A549 (cell line): ENCODE measurements at regions not wholly inside any gene's neighbourhood (a gene's known extent, or its start where the extent isn't known, plus 50 kb on each side); places are given as distances from the start of the nearest gene placed in this dataset.

Source experiments
- ATAC-seq, 2 experiments: fragments of 200-7000 bp in 1 of 2; fragments of >200 bp in 1 of 2; cut with Nextera tagmentation in 1 of 2; cut with Tn5 transposase in 1 of 2; 3 replicates each; pipeline versions ENCODE4 v1.8.0 to v1.9.1; 2018 to 2020; ENCODE audit warnings: mild to moderate bottlenecking in 1 of 2, moderate library complexity in 1 of 2
- CTCF ChIA-PET: fragments of 300-600 bp; sonication (Branson Sonifier 250); formaldehyde crosslinking; extraction: SDS; loops from one replicate; lab custom pipeline; 2021; ENCODE audit warnings: antibody characterized with exemption, inconsistent platforms; lab: Yijun Ruan, JAX
- POLR2A ChIA-PET: fragments of 350-600 bp; formaldehyde crosslinking; extraction: SDS; loops from one replicate; lab custom pipeline; 2021; ENCODE audit warnings: antibody characterized with exemption, inconsistent platforms; lab: Yijun Ruan, JAX
- DNase-seq, 2 experiments: peaks; one replicate each; pipeline versions ENCODE4 v3.0.0 to v3.0.0-alpha.2; 2011 to 2016; ENCODE audit warnings: low read depth in 1 of 2, low spot score in 1 of 2
- FAIRE-seq: peaks from 2 replicates; lab custom pipeline; 2011; peaks lifted over from hg19 to GRCh38; lab: Jason Lieb, UNC
- H3K27ac ChIP-seq, 2 experiments: fragments of >200 bp; sonication (Bioruptor Twin); formaldehyde crosslinking; 3 replicates each; pipeline ENCODE4 v1.5.1; 2016 to 2017
- H3K4me1 ChIP-seq: fragments of >200 bp; sonication (Bioruptor Twin); formaldehyde crosslinking; 3 replicates; pipeline ENCODE4 v1.6.1; 2016
- H3K4me2 ChIP-seq: fragments of >200 bp; sonication (Bioruptor Twin); formaldehyde crosslinking; 3 replicates; pipeline ENCODE4 v1.6.1; 2016
- H3K4me3 ChIP-seq: fragments of >200 bp; sonication (Bioruptor Twin); formaldehyde crosslinking; 3 replicates; pipeline ENCODE4 v1.5.1; 2016
- H3K9me3 ChIP-seq: fragments of >200 bp; sonication (Bioruptor Twin); formaldehyde crosslinking; 3 replicates; pipeline ENCODE4 v1.6.1; 2016
- CBX8 ChIP-seq: fragments of 200-600 bp; sonication (generic); IDR thresholded peaks from 2 replicates; pipeline ENCODE4 v1.6.1; 2016
- EHMT2 ChIP-seq: fragments of 200-600 bp; sonication (generic); IDR thresholded peaks from 2 replicates; pipeline ENCODE4 v1.6.1; 2016; ENCODE audit warnings: antibody characterized with exemption, low read depth, mild to moderate bottlenecking, moderate library complexity
- ESRRA ChIP-seq: fragments of 150-350 bp; IDR thresholded peaks from 2 replicates; pipeline ENCODE4 v1.6.1; 2014; ENCODE audit warnings: mild to moderate bottlenecking, low read length, borderline replicate concordance
- FOSB ChIP-seq: fragments of 250-450 bp; sonication (Bioruptor Pico); IDR thresholded peaks from 2 replicates; pipeline ENCODE4 v1.5.0; 2020; ENCODE audit warnings: mild to moderate bottlenecking, moderate library complexity
- HES2 ChIP-seq: fragments of >200 bp; sonication (Bioruptor Twin); formaldehyde crosslinking; IDR thresholded peaks from 2 replicates; pipeline ENCODE4 v1.6.1; 2016
- HOXB5 ChIP-seq: fragments of 250-450 bp; sonication (Bioruptor Pico); IDR thresholded peaks from 2 replicates; pipeline ENCODE4 v1.5.0; 2020; ENCODE audit warnings: mild to moderate bottlenecking, moderate library complexity
- MAFK ChIP-seq: fragments of 450-650 bp; IDR thresholded peaks from 2 replicates; pipeline ENCODE4 v1.6.1; 2014; ENCODE audit not compliant: partially characterized antibody
- MAZ ChIP-seq: fragments of 150-350 bp; IDR thresholded peaks from 2 replicates; pipeline ENCODE4 v1.6.1; 2014; ENCODE audit warnings: antibody characterized with exemption, low read depth, low read length, borderline replicate concordance
- NFE2L2 ChIP-seq: fragments of 150-350 bp; conservative IDR thresholded peaks from 2 replicates; pipeline ENCODE4 v1.6.1; 2014; ENCODE audit warnings: low read length
- POLR2AphosphoS2 ChIP-seq: conservative IDR thresholded peaks from 2 replicates; pipeline ENCODE4 v1.6.1; 2012; ENCODE audit warnings: low read length, improper control_type of control experiment, inconsistent platforms
- RAD21 ChIP-seq, 2 experiments: fragments of >200 bp in 1 of 2; sonication (Bioruptor Twin) in 1 of 2; formaldehyde crosslinking in 1 of 2; IDR thresholded peaks in 1 of 2; conservative IDR thresholded peaks in 1 of 2; 2 replicates in 1 of 2; 3 replicates in 1 of 2; pipeline ENCODE4 v1.6.1; 2012 to 2018; ENCODE audit warnings: inconsistent platforms in 1 of 2
- REST ChIP-seq: fragments of 200-600 bp; sonication (generic); IDR thresholded peaks from 2 replicates; pipeline ENCODE4 v1.6.1; 2016; ENCODE audit warnings: antibody characterized with exemption, mild to moderate bottlenecking, moderate library complexity
- RFX5 ChIP-seq: fragments of 450-650 bp; IDR thresholded peaks from 2 replicates; pipeline ENCODE4 v1.7.1; 2014; ENCODE audit warnings: antibody characterized with exemption, mild to moderate bottlenecking, moderate library complexity
- SREBF2 ChIP-seq: fragments of 450-650 bp; IDR thresholded peaks from 2 replicates; pipeline ENCODE4 v1.6.1; 2014; ENCODE audit warnings: mild to moderate bottlenecking, moderate library complexity
- TP53 ChIP-seq: fragments of 250-450 bp; sonication (Bioruptor Pico); IDR thresholded peaks from 2 replicates; pipeline ENCODE4 v1.5.0; 2021; ENCODE audit warnings: mild to moderate bottlenecking, moderate library complexity
- ZFP36 ChIP-seq: fragments of 450-650 bp; IDR thresholded peaks from 2 replicates; pipeline ENCODE4 v1.6.1; 2014; ENCODE audit warnings: borderline replicate concordance; ENCODE audit not compliant: partially characterized antibody
- WGBS: methylation state at CpG from one replicate; pipeline ENCODE4 v1.1.6; 2017; ENCODE audit errors: missing lambda C conversion rate; 5-methylcytosine and 5-hydroxymethylcytosine counted together
- TF ChIP-seq, protein P1 (sequence below): IDR thresholded peaks from 2 replicates; pipeline ENCODE4 v1.6.1; 2012
- TF ChIP-seq, protein P2 (sequence below): fragments of 450-650 bp; IDR thresholded peaks from 2 replicates; pipeline ENCODE4 v1.6.1; 2014; ENCODE audit warnings: antibody characterized with exemption
- TF ChIP-seq, protein P3 (sequence below): fragments of 250-450 bp; sonication (Bioruptor Pico); IDR thresholded peaks from 2 replicates; pipeline ENCODE4 v1.5.0; 2021; ENCODE audit warnings: mild to moderate bottlenecking, moderate library complexity, borderline replicate concordance

DNA sequence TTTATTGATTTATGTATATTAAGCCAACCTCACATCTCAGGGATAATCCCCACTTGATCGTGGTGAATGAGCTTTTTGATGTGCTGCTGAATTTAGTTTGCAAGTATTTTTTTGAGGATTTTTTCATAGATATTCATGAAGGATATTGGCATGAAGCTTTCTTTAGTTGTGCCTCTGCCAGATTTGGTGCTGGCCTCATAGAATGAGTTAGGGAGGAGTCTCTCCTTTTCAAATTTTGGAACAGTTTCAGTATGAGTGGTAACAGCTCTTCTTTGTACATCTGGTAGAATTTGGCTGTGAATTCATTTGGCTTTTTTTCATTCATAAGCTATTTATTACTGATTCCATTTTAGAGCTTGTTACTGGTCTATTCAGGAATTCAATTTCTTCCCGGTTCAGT is 197.2 kb upstream of the NDST4 start (continued):
- TF ChIP-seq, protein P1, sequence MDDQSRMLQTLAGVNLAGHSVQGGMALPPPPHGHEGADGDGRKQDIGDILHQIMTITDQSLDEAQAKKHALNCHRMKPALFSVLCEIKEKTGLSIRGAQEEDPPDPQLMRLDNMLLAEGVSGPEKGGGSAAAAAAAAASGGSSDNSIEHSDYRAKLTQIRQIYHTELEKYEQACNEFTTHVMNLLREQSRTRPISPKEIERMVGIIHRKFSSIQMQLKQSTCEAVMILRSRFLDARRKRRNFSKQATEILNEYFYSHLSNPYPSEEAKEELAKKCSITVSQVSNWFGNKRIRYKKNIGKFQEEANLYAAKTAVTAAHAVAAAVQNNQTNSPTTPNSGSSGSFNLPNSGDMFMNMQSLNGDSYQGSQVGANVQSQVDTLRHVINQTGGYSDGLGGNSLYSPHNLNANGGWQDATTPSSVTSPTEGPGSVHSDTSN, result no peak
- no peak for TF ChIP-seq SREBF2
- no peak for TF ChIP-seq POLR2AphosphoS2

- ChIA-PET CTCF (no interaction called here), POLR2A (no interaction called here)
- 6% methylated on average over 1 of the region's 1 CpG for WGBS
- Histone ChIP-seq H3K4me2 (no peak overlapping the region), H3K4me3 (no peak overlapping the region), H3K4me1 (no peaks in the 10 kb centered on the region), H3K9me3 (no peaks in the 10 kb centered on the region), H3K27ac (no peak overlapping the region)
- ATAC-seq, result no peak
- DNase-seq, result no peak
- TF ChIP-seq RAD21 (conservative IDR thresholded peaks at IDR 0.05 in 1 of 2, IDR thresholded peaks at IDR 0.05 in 1 of 2), result no peak
- TF ChIP-seq MAFK, result peak; percentile 6
- no peak for FAIRE-seq
Measured at GRCh38 chr4:115294717-115295116, 181.3 kb upstream of the NDST4 start.

DNA sequence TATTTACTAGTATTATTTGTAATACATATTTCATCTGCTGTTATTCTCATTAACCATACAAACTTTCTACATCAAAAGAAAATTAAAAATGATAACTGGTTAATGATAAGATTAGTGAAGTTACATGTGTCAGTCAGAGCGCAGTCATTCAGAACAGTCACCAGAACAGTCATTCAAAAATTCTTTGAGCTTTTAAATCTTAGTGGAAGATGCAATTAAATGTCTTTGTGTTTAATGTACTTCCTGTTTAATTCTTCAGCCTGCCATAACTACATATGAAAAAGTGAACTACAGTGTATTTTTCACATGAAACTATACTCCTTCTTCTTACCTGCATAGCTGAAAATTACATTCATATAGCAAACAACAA is 179.7 kb upstream of the NDST4 start:
- ChIA-PET POLR2A (no interaction called here), CTCF (no interaction called here)
- 24% methylated on average over 1 of the region's 1 CpG for WGBS
- H3K9me3 ChIP-seq, result no peaks in the 10 kb centered on the region
- no peak overlapping the region for H3K27ac ChIP-seq
- TF ChIP-seq, protein P2, sequence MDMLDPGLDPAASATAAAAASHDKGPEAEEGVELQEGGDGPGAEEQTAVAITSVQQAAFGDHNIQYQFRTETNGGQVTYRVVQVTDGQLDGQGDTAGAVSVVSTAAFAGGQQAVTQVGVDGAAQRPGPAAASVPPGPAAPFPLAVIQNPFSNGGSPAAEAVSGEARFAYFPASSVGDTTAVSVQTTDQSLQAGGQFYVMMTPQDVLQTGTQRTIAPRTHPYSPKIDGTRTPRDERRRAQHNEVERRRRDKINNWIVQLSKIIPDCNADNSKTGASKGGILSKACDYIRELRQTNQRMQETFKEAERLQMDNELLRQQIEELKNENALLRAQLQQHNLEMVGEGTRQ, result no peak
- TF ChIP-seq ZFP36 (no peak), ESRRA (no peak), NFE2L2 (no peak), MAZ (no peak), HOXB5 (no peak), HES2 (no peak), TP53 (no peak), MAFK (no peak), RFX5 (no peak), CBX8 (no peak), EHMT2 (no peak), REST (no peak), FOSB (CRISPR knock-in tag) (no peak)
- TF ChIP-seq, protein P3, sequence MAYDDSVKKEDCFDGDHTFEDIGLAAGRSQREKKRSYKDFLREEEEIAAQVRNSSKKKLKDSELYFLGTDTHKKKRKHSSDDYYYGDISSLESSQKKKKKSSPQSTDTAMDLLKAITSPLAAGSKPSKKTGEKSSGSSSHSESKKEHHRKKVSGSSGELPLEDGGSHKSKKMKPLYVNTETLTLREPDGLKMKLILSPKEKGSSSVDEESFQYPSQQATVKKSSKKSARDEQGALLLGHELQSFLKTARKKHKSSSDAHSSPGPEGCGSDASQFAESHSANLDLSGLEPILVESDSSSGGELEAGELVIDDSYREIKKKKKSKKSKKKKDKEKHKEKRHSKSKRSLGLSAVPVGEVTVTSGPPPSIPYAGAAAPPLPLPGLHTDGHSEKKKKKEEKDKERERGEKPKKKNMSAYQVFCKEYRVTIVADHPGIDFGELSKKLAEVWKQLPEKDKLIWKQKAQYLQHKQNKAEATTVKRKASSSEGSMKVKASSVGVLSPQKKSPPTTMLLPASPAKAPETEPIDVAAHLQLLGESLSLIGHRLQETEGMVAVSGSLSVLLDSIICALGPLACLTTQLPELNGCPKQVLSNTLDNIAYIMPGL (CRISPR knock-in tag), result no peak
- TF ChIP-seq, protein P1, result no peak
- TF ChIP-seq, all 56 proteins: peak for 0
- no peak overlapping the region for H3K4me2 ChIP-seq
- ATAC-seq, result no peak
- H3K4me3 ChIP-seq, result no peak overlapping the region
- no peak for DNase-seq
- no peaks in the 10 kb centered on the region for H3K4me1 ChIP-seq
- FAIRE-seq, result no peak
